KMS-11 (cell line): ENCODE measurements at regions not wholly inside any gene's neighbourhood (a gene's known extent, or its start where the extent isn't known, plus 50 kb on each side); places are given as distances from the start of the nearest gene placed in this dataset.

ENCODE experiments used
- H2AFZ ChIP-seq: fragments of 200-600 bp; sonication (generic); 2 replicates; pipeline ENCODE4 v1.6.1; 2016; ENCODE audit warnings: antibody characterized with exemption, mixed run types, low read depth
- H3K27ac ChIP-seq: fragments of 200-600 bp; sonication (generic); 2 replicates; pipeline ENCODE4 v1.6.1; 2016; ENCODE audit warnings: mild to moderate bottlenecking, mixed run types
- H3K27me3 ChIP-seq: fragments of 200-600 bp; sonication (generic); 2 replicates; pipeline ENCODE4 v1.6.1; 2017; ENCODE audit warnings: mild to moderate bottlenecking, low read depth, mixed run types, moderate library complexity; ENCODE audit not compliant: insufficient read depth
- H3K36me3 ChIP-seq: fragments of 200-600 bp; sonication (generic); 2 replicates; pipeline ENCODE4 v1.6.1; 2017; ENCODE audit warnings: mild to moderate bottlenecking, mixed run types; ENCODE audit not compliant: insufficient read depth
- H3K4me1 ChIP-seq: fragments of 200-600 bp; sonication (generic); 2 replicates; pipeline ENCODE4 v1.6.1; 2016; ENCODE audit warnings: mild to moderate bottlenecking, low read depth, mixed run types; ENCODE audit not compliant: poor library complexity, severe bottlenecking
- H3K4me2 ChIP-seq: fragments of 200-600 bp; sonication (generic); 2 replicates; pipeline ENCODE4 v1.7.0; 2016; ENCODE audit warnings: mild to moderate bottlenecking, mixed run types
- H3K4me3 ChIP-seq: fragments of 200-600 bp; sonication (generic); IDR thresholded peaks from 2 replicates; pipeline ENCODE4 v1.6.1; 2017; ENCODE audit warnings: low read depth, low read length, mixed read lengths; ENCODE audit not compliant: insufficient read depth
- H3K79me2 ChIP-seq: fragments of 200-600 bp; sonication (generic); 2 replicates; pipeline ENCODE4 v1.6.1; 2016; ENCODE audit warnings: low read depth, mixed run types; ENCODE audit not compliant: insufficient read depth
- H3K9ac ChIP-seq: fragments of 200-600 bp; sonication (generic); 2 replicates; pipeline ENCODE4 v1.6.1; 2016; ENCODE audit warnings: mild to moderate bottlenecking, mixed run types
- H4K20me1 ChIP-seq: fragments of 200-600 bp; sonication (generic); 2 replicates; pipeline ENCODE4 v1.6.1; 2016; ENCODE audit warnings: mild to moderate bottlenecking, mixed run types; ENCODE audit not compliant: insufficient read depth
- TF ChIP-seq, protein P1 (sequence below): fragments of 200-600 bp; sonication (generic); conservative IDR thresholded peaks from 2 replicates; pipeline ENCODE4 v1.6.1; 2017; ENCODE audit warnings: low read depth, mild to moderate bottlenecking, antibody characterized with exemption, low read length, moderate library complexity, mixed read lengths

DNA sequence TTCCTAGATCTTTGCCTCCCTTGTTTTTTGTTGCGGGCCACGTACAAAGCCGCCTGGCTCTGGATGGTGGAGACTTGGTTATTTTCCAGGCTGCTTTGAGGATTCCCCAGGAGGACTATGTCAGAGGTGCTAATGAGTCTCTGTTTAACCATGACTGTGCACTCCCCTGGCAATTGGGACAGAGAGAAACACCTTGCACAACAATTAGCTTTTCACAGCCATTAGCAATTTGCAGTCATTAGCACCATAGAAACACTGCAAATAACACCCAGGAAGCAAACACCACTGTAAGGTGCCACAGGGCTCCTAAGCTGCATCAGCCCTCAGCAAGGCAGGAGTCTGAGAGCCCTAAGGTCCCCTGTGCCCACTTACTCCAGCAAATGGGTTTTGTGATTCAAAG, 201.0 kb upstream of the VLDLR start:
- no peaks in the 10 kb centered on the region for H3K79me2 ChIP-seq
- H3K36me3 ChIP-seq: no peaks in the 10 kb centered on the region
- H3K27me3 ChIP-seq: no peaks in the 10 kb centered on the region
- no peak overlapping the region for H3K4me2 ChIP-seq
- H2AFZ ChIP-seq: no peak overlapping the region
- TF ChIP-seq, protein P1, sequence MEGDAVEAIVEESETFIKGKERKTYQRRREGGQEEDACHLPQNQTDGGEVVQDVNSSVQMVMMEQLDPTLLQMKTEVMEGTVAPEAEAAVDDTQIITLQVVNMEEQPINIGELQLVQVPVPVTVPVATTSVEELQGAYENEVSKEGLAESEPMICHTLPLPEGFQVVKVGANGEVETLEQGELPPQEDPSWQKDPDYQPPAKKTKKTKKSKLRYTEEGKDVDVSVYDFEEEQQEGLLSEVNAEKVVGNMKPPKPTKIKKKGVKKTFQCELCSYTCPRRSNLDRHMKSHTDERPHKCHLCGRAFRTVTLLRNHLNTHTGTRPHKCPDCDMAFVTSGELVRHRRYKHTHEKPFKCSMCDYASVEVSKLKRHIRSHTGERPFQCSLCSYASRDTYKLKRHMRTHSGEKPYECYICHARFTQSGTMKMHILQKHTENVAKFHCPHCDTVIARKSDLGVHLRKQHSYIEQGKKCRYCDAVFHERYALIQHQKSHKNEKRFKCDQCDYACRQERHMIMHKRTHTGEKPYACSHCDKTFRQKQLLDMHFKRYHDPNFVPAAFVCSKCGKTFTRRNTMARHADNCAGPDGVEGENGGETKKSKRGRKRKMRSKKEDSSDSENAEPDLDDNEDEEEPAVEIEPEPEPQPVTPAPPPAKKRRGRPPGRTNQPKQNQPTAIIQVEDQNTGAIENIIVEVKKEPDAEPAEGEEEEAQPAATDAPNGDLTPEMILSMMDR: no peak
- H3K27ac ChIP-seq: no peak overlapping the region
- no peaks in the 10 kb centered on the region for H3K4me1 ChIP-seq
- H4K20me1 ChIP-seq: no peaks in the 10 kb centered on the region
- H3K9ac ChIP-seq: no peak overlapping the region
- H3K4me3 ChIP-seq: no peak overlapping the region

DNA sequence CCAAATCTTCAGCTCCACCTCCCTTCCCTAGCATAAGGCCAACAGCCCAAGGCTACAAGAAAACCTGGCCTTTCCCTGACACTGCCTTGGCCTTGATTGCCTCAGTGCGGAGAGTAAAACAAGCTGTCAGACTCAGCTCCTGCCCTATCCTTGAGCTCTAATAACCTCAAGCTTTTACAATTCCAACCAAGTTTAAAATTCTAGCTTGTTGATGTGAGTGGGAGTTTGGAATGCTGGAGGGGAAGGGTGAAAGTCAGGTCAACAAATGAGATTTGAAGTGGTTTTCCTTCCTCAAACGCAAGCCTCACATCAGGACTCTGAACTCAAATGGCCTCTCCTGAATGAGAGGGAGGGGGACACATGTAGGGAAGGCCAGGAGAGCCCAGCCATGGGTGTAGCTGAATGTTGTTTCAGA, 197.0 kb upstream of the VLDLR start:
- Histone ChIP-seq H3K9ac (no peak overlapping the region), H3K36me3 (no peaks in the 10 kb centered on the region), H3K4me3 (no peak overlapping the region), H3K27me3 (no peaks in the 10 kb centered on the region), H3K4me2 (no peak overlapping the region), H3K27ac (no peak overlapping the region), H2AFZ (no peak overlapping the region), H3K79me2 (no peaks in the 10 kb centered on the region), H3K4me1 (no peaks in the 10 kb centered on the region), H4K20me1 (no peaks in the 10 kb centered on the region)
- TF ChIP-seq, protein P1: no peak

DNA sequence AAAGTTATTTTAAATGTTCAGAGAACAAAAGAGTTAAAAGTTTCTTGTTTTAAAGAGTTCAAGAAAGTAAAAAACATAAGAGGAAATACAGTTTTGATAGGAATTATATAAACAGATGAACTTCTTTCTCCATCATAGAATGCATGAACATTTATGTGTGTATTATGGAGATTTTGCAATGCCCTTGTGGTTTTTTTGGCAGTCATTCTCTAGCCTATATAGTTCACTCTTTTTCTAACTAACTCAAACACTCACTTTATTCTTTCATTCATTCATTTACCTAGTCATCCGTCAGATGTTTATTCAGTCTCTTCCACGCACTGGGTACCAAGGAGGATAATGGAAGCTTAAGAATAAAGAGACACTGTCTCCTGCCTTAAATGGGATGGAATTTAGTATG, 195.9 kb upstream of the VLDLR start:
- no peak overlapping the region for H2AFZ ChIP-seq
- no peak overlapping the region for H3K4me3 ChIP-seq
- no peak overlapping the region for H3K27ac ChIP-seq
- no peaks in the 10 kb centered on the region for H3K36me3 ChIP-seq
- TF ChIP-seq, protein P1: no peak
- H3K4me1 ChIP-seq: no peaks in the 10 kb centered on the region
- H3K4me2 ChIP-seq: no peak overlapping the region
- no peaks in the 10 kb centered on the region for H3K79me2 ChIP-seq
- H3K27me3 ChIP-seq: no peaks in the 10 kb centered on the region
- H3K9ac ChIP-seq: no peak overlapping the region
- H4K20me1 ChIP-seq: no peaks in the 10 kb centered on the region

DNA sequence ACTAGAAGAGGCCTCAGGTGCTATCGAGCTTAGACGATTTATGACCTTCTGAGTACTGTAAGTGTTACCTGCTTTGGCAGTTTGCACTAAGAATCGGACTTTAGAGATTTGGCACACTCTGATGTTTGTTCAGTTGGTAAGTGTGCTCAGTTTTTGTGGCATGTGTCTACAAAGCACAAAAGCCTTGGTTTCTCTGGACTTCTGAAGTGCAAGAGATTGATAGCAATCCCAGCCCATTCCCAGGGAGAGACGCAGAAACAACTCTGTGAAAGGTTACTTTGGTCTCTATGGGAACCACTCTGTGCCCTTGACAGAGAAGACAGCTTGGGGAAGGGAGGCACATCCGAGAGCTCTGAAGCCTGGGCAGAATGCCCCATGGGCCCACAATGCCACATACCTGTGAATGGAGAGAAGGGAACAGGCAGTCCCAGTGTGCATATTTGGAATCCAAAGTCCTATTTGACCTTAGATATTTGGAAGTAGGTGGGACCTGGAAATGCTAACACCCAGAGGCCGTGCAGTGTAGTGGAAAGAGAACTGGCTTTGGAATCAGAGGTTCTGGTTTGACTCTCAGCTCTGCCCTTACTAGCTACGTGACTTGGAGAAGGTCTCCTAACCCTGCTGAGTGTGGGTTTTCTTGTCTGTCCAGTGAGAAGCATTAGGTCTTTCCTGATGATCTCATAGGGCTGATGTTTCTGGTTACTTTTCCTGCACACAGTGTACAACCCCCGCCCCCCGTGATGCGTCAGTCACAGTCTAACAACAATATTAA, 194.3 kb upstream of the VLDLR start:
- Histone ChIP-seq H3K36me3 (no peaks in the 10 kb centered on the region), H3K79me2 (no peaks in the 10 kb centered on the region), H3K27ac (no peak overlapping the region), H3K4me1 (no peaks in the 10 kb centered on the region), H3K4me3 (no peak overlapping the region), H2AFZ (no peak overlapping the region), H3K27me3 (no peaks in the 10 kb centered on the region), H3K9ac (no peak overlapping the region), H3K4me2 (no peak overlapping the region), H4K20me1 (no peaks in the 10 kb centered on the region)
- TF ChIP-seq, protein P1: no peak
